ENCODE measurements at regions not wholly inside any gene's neighbourhood (a gene's known extent, or its start where the extent isn't known, plus 50 kb on each side); places are given as distances from the start of the nearest gene placed in this dataset.

DNA sequence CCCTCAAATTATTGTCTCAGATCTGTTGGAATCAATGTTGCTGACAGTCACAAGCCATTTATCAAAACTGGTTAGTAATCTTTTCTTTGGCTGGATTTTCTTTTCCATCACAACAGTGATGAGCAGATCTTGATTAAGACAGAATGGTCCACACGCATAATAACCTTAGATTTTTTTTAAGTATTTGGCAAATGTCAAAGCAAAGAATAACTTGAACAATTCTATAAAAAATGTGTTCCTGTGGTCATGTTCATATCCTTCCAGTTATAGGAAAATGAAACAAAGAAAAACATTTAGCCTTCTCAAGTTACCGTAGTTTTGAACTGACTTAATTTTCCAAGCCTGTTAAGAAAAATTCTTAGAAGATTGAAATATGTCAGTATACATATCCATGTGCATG is 659.9 kb upstream of the ID2 start:
- DNase-seq: no peak

DNA sequence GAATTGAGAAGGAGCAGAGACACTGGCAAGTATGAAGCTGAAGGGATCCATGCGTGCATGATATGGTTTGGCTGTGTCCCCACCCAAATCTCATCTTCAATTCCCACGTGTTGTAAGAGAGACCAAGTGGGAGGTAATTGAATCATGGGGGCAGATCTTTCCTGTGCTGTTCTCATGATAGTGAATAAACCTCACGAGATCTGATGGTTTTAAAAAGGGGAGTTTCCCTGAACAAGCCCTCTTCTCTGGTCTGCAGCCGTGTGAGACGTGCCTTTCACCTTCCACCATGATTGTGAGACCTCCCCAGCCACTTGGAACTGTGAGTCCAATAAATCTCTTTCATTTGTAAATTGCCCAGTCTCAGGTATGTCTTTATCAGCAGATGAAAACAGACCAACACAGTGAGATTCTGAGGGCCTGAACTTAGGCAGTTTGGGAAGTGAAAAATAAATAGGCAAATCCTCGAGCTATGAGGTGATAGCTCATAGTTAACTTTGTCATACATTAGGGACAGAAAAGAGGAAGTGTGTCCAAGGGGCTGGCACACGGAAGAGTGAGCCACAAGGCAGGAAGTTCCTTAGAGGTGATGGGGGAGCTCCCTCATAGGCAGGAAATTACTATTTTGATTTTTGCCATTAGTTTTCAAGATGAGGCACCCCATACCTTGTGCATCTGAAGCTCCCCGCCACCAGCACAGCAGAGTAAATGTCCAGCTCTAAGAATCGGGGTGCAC is 658.8 kb upstream of the ID2 start:
- peak; percentile 63 to 86 (median 78) for DNase-seq

DNA sequence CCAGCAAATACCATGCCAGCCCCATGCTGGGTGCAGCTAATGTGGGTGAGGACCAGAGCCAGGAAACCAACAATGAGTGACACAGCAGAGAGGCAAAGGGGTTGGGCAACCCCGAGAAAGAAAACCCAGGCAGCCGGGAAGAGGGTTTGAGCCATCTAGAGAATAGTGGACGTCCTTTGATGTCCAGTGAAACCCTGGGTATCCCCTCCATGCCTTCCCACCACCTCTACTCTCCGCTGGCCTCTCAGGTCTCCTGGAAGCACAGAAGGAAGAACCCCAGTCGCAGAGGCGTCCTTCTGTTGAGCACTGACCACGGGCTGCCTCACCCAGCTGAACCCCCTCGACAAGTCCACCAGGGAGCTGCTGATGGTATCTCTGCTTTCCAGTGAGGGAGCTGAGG is 657.4 kb upstream of the ID2 start:
- DNase-seq: no peak

DNA sequence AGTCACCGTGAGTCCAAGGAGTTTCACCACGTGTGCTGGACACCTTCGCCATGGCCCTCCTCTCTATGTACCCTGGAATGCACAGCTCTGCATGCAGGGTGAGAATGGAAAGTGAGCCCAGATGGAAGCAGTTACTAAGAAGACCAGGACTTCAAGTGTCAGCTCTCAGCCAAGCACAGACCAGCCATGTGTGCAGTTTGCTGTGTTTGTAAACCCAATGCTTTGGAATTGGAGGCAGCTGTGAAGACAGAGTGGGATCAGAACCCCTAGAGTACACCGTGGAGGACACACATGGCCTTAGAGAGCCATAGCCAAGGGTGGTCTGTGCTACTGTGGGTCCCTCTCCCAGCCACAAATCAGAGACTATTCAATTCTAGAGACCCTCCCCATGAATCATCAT is 655.5 kb upstream of the ID2 start:
- no peak for DNase-seq

DNA sequence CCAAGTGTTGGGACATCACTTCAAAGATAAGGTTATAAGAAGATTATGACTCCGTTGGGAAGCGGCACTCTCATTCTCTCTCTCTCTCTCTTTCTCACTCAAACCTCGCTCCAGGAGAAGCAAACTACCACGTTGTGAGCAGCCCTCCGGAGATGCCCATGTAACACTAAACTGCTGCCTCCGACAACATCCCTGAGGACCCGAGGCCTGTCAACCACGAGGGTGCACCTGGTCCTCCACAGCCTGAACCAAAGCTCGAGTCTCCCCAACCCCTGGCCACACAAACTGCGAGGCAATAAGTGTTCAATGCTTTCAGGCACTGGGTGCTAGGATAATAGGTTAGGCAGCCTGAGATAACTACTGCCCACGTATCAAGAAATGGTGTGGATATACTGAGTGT is 654.5 kb upstream of the ID2 start:
- DNase-seq: no peak

DNA sequence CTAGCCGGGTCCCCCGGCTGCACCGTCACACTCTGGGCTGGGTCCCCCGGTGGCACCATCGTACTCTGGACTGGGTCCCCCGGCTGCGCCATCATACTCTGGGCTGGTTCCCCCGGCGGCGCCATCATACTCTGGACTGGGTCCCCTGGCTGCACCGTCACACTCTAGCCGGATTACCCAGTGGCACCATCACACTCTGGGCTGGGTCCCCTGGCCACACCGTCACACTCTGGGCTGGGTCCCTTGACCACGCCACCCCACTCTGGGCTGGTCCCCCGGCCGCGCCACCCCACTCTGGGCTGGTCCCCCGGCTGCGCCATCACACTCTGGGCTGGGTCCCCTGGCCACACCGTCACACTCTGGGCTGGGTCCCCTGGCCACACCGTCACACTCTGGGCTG is 653.8 kb upstream of the ID2 start:
- no peak for DNase-seq

DNA sequence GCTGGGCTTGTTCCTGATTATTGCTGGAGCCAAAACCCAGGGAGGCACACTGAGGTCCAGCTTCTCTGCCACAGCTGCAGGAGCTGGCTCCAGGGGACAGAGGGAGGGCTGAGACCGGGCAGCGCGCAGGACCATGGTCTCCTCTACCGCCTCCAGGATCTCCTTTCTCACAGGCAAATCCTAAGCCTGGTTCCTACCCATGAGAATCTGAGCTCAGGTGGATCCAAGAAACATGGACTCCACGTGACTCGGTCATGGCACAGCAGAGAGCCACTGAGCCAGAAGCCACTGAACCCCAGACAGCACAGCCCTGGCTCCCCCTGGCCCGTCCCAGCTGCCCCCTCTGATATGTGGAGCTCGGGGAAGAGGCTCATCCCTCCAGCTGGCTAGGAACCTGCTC is 653.4 kb upstream of the ID2 start:
- no peak for DNase-seq

DNA sequence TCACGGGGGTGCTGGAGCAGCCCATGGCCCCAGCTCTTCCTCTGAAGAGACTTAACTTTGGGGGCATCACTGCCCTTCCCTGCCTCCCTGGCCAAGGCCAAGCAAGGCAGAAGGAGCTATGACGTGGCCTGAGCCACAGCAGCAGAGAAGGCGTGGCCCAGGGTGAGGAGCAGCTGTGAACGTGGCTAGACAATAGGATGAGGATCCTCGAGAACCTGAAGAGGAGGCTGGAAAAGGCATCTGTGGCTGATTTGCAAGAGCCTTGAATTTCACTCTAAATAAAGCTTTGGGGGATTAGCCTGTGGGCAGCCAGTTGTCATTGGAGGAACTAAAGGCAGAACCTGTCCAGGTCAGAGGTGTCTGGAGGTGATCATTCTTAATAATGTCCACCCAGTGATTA is 652.9 kb upstream of the ID2 start:
- no peak for DNase-seq

DNA sequence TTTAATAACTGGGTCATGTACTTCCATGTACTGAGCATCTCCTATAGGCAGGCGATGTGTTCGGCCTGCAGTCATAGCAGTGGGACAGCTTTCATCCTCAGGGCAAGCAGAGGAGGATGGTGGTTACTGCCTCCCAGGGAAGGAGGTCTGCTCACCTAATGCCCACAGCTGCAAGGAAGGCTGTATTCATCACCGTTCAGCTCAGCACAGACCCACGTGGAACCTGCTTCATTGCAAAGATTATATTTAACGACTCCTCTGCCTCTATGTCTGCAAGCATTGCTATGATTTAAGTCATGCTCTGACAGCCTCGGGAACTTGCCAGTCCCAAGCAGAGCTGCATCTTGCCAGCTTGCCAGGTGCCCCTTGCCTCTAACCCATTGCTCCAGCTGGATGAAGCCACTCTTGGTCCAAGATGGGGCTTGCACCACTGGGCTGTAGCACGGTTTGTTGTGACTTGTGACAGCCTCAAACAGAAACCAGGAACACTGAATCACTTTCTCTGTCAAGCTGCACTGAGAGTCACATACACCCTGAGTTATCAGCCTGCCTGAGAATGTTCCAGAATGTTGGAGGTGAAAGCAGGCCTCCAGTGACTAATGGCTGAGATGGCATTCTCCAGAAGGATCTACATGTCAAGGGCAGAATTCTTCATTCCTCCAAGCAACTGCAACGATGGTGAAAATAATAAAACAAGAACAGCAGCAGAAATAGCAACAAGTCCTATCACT is 651.1 kb upstream of the ID2 start:
- no peak for DNase-seq

DNA sequence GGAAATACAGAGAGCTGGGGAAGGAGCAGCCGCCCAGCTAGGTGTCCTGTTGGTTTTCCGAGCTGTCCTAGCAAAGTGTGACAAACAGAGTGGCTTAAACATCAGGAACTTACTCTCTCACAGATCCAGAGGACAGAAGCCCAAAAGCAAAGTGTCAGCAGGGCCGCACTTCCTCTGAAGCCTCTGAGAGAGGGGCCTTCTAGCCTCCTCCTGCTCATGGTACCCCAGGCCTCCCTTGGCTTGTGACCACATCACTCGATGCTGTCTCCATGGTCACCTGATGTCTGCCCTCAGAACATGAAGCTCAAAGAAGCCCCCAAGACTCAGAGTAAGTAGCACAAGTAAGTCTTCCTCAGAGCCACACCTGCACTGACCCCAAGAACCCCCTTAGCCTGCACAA is 650.5 kb upstream of the ID2 start:
- DNase-seq: no peak

DNA sequence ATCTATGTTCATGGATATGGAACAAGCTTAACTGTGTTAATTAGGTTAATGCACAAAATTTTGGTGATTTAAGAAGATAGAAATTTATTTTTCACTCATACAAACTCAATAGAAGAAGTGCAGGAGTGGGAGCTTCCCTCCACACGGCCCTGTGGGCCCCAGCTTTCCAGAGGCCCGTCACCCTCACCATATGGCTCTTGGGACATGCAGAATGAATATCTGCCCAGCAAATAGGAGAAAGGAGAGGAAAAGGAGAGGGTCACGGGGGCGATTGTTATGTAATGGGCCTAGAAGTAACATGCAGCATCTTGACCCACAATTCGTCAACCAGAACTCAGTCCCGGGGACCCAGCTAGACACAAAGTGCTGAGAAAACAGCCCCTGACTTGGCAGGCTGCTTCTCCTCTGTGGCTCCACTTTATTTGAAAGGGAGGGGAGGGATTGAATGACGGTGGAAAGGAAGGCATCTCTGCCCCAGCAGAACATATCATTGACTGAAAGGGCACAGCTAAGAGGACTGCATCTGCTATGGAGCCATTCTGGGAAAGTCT is 648.2 kb upstream of the ID2 start:
- no peak for DNase-seq

DNA sequence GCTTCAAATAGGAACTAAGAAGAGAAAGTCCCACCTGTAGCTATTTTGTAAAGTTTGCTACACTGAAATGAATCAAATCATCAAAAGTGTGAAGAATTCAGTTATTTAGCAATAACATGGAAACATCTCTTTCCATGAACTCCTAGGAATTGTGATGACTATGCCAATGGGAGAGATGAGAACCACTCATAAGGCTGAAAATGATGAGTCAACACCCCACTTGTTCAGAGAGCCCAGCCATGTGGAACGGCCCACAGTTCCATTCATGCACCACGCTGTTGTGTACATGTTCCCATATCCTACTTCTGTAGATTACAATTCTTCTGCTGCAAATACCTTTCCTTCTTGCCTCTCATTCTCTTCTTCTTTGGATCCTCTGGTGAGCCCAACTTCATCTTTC is 645.5 kb upstream of the ID2 start:
- no peak for DNase-seq

DNA sequence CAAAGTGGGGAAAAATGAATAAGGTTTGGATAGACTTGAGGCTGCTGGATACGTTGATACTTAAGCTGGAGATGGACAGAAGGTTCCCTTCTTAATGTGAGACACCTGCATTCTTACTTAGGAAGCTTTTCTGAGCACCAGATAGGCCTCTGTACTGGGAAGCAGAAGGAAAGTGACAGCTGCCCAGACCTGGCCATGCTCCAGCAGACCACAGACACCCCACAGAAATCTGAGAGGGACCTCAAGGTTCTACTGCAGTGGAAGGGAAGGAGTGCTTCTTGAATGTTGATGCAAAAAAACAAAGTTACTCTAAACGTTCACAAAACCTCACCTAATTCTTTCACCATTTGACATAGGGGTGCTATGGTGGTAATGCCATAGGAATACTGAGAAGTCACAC is 642.1 kb upstream of the ID2 start:
- no peak for DNase-seq

DNA sequence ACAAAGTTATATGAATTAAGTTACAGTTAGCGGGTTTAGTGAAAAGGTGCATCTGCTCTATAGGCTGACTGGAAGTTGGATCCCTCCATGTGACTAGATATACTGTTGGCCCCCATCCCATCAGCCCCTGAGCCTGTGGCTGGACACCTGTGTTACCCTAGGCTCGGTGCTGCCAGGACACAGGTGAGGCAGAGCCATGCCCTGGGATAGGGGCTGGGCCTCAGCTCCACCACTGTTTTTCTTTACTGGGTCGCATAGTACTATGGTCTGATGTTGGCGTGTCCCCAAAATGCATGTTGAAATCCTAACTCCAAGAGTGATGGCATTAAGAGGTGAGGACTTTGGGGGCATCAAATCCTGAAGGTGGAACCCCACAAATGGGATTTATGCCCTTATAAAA is 638.6 kb upstream of the ID2 start:
- DNase-seq: no peak

DNA sequence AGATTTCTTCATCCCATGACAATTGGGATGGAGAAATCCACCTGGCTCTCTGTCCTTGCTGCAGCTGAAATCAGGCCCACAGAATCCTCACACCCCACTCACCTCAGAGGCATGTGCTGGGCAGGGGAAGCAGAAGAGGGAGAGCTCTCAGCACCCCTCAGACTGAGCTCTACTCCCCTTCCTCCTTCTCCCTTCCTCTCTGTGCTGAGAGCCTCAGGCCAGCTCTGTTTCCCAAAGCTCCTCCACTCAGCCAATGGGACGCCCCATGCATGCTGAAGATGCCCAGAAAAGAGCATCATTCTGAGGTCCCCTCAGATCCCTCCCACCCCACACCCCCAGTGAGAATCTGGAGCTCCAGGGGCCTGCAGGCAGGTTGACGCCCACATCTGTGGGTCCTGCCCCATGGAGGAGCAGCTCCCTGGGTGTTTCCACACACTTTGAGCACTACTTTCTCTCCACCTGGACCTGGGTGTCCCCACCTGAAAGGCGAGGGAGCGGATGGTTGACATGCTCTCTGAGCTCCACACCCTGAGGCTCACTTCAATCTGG is 637.7 kb upstream of the ID2 start:
- no peak for DNase-seq

DNA sequence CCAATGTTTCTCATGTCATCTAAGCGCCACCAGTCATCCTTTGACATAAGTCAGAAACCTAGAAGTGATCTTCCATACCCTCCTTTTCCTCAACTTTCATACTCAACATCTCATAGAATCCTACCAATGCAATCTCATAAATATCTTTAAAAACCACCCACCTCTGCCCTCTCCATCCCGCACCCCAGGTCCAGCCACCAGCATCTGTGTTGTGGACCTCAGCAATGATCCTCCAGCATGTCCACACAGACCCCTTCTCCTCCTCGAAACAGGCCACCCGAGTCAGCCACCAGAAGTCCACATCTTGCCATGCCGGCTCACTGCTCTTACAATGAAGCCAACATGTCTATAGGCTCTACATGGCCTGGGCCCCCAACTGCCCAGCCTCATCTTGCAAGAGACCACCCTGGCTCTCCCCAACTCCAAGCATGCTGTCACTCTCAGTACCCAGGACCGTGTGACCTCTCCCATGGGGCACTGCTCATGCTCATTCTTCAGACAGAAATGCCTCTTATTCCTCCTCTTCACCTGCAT is 636.7 kb upstream of the ID2 start:
- no peak for DNase-seq

DNA sequence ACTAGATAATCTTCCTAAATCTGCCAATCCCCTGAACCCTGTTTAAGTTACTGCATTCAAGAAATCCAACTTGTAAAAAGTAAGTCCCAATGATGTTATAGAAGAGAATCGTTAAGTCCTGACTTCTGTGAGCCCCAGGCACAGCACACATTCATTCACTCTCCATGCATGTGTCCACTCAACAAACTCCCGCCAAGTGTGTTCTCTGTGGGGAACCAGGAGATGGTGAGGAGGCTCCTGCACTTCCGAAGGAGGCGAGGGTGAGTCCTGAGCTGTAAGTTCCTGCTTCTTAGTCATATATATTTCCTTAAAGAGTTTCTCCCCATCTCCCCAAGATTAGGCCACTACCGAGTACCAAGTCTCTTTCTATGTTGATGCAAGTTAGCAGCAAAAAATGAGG is 635.0 kb upstream of the ID2 start:
- no peak for DNase-seq

DNA sequence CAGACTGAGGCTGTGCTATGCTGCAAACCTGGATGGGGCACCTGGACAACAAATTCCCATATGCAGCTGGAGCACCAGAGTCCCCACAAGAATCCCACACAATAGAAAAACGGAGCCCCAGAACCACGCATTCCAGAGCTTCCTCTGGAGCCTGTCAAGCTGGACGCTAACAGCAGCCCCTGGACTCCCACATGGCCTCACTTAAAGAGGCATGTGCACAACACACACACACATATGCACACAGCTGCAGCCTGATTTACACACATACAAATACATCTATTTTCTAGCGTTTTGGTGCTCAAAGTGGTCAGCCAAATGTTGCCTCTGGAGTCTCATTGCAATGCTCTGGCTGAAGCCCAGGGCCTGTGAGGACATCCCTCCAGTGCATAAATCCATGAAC is 632.7 kb upstream of the ID2 start:
- DNase-seq: no peak

DNA sequence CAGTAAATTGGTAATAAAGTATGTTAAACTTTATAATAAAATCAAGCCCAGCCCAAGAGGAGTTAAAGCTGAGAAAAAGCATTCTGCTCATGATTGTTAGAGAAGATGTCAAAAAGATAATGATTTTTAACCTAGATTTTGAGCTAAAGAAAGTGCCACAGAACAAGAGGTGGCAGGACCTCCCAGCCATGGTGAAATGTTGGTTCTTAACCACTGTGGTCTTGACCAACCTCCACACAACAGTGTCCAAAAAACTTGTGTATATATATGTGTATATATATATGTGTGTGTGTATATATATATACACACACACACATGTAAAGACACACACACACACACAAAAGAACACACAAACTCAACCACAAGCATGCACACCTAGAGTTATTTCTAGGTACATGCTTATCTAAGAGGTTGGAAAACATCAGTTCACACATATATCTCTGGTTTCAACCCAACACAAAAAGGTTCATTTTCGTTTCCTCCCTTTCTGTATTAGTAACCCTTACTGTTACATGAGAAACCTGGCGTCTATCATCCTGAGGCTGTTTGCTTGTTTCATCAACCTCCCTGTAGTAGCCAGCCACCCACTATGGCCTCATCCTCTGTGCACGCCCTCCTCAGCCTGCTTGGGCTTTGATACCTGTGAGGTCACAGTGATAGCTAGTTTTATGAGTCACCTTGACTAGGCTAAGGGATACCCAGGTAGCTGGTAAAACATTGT is 631.8 kb upstream of the ID2 start:
- no peak for DNase-seq

DNA sequence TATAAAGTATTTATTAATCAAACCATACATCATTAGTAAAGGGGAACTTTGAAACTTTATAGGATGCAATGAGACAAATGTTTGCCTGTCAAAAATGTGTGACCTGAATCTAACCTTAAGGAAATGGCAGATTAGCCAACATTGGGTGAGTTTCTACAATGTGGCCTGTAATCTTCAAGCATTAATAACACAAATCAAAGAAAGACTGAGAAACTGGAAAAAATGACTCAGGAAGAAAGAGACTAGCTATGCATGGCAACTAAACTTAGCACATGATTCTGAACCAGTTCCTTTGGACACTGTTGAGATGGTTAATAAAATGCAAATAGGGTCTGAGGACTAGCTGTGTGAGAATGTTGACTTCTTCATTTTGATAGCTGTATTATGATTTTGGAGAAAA is 628.6 kb upstream of the ID2 start:
- peak in 2 of 4 experiments; percentile 27 to 50 for DNase-seq

DNA sequence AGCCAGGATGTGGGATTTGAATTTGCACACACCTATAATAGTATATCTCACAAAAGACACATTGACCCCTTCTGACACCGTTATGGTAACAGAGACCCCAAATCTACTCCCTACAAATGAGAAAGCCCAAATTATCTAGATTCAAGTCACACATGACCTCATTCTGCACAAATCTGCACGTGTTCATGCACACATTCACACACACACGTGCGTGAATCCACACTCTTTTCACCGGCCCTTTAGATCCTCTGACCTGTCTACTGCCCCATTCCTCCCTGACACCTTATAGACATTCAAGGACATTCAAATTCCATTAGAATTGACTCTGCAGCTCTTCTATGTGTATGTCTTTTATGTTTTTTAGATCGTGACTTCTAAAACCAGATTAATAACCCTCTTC is 627.8 kb upstream of the ID2 start:
- DNase-seq: no peak

DNA sequence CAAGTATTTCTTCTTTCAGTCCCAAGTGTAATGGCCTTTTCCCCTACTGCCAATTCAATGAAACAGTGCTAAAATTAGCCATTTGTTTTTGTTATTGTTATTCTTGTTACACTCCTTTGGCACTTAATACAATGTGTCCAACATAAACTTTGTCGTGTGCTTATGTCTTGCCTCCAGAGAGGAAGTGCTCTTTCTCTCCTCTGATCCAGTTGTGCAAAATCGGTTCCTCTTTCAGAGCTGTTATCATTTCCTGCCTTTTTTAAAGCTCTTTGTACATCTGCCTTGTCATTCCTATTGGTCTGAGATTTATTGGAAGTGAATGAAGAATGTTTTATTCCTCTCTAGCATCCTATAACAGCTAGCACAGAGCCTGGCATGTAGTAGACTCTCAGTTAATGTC is 623.2 kb upstream of the ID2 start:
- peak; percentile 65 to 90 (median 78) for DNase-seq

DNA sequence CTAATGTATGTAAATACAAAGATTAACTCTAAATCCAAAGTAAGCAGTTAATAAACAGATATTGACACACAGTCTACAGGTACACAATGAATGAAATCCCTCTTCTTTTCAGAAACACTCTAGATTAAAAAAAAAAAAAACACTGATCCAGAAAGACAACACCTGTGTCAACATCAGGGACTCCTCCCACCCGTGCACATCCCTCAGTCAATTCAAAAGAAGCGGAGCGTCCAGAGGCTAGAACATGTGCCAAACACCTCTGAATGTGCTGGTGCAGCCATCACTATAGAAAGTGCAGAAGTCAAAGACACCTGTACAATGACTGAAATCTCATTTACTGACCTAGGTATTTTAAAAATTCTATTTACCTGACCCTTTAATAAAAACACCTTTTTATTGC is 622.6 kb upstream of the ID2 start:
- DNase-seq: no peak

Measured in suppressor macrophage (primary cell).